ENCODE measurements at regions not wholly inside any gene's neighbourhood (a gene's known extent, or its start where the extent isn't known, plus 50 kb on each side); places are given as distances from the start of the nearest gene placed in this dataset.

DNA sequence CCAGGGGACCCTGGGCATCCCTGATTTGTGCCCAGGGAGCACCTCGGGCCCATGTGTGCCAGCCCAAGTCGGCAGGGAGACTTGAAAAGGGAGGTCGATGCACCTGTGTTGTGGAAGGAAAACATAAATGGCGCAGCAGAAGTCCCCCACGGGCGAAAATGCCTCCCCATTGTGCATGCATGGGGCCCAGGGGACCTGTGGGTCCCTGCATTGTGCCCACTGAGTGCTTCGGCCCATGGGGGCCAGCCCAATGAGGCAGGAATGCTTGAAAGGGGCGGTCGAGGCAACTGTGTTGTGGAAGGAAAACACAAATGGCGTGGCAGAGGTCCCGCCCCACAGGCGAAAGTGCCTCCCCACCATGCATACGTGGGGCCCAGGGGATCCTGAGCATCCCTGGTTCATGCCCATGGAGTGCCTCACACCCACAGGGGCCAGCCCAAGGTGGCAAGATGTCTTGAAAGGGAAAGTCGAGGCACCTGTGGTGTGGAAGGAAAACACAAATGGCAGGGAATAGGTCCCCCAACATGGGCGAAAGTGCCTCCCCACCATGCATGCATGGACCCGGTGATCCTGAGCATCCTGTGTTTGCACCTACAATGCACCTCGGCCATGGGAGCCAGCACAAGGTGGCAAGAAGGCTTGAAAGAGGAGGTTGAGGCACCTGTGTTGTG, 368.0 kb downstream of the ALG10 start:
- in situ Hi-C loops (cut with MboI; ENCODE audit: low sequenced_read_pairs, unreplicated experiment): no loop called here
- DNase-seq (ENCODE audit: low spot score): no peak
- TF ChIP-seq, protein P1, sequence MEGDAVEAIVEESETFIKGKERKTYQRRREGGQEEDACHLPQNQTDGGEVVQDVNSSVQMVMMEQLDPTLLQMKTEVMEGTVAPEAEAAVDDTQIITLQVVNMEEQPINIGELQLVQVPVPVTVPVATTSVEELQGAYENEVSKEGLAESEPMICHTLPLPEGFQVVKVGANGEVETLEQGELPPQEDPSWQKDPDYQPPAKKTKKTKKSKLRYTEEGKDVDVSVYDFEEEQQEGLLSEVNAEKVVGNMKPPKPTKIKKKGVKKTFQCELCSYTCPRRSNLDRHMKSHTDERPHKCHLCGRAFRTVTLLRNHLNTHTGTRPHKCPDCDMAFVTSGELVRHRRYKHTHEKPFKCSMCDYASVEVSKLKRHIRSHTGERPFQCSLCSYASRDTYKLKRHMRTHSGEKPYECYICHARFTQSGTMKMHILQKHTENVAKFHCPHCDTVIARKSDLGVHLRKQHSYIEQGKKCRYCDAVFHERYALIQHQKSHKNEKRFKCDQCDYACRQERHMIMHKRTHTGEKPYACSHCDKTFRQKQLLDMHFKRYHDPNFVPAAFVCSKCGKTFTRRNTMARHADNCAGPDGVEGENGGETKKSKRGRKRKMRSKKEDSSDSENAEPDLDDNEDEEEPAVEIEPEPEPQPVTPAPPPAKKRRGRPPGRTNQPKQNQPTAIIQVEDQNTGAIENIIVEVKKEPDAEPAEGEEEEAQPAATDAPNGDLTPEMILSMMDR (IDR thresholded peaks at IDR 0.05; ENCODE audit: borderline replicate concordance, control extremely low read depth, extremely low read depth, insufficient read depth, missing control alignments): no peak

DNA sequence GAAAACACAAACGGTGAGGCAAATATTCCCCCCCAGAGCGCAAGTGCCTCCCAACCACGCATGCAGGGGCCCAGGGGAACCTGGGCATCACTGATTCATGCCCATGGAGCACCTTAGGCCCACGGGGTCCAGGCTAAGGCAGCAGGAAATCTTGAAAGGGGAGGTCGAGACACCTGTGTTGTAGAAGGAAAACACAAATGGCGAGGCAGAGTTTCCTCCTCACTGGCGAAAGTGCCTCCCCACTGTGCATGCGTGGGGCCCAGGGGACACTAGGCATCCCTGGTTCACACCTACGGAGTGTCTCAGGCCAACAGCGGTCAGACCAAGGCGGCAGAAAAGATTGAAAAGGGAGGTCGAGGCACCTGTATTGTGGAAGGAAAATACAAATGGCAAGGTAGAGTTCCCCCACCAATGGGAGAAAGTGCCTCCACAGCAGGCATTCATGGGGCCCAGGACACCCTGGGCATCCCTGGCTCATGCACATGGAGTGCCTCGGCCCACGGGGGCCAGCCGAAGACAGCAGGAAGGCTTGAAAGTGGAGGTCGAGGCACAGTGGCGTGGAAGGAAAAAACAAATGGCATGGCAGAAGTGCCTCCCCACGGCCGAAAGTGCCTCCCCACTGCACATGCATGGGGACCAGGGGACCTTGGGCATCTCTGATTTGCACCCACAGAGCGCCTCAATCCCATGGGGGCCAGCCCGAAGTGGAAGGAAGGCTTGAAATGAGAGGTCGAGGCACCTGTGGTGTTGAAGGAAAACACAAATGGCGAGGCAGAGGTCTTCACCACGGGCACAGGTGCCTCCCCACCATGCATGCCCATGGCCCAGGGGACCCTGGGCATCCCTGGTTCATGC, 368.8 kb downstream of the ALG10 start:
- DNase-seq (ENCODE audit: low spot score): no peak
- in situ Hi-C loops (cut with MboI; ENCODE audit: low sequenced_read_pairs, unreplicated experiment): no loop called here
- TF ChIP-seq, protein P1 (IDR thresholded peaks at IDR 0.05; ENCODE audit: borderline replicate concordance, control extremely low read depth, extremely low read depth, insufficient read depth, missing control alignments): no peak

DNA sequence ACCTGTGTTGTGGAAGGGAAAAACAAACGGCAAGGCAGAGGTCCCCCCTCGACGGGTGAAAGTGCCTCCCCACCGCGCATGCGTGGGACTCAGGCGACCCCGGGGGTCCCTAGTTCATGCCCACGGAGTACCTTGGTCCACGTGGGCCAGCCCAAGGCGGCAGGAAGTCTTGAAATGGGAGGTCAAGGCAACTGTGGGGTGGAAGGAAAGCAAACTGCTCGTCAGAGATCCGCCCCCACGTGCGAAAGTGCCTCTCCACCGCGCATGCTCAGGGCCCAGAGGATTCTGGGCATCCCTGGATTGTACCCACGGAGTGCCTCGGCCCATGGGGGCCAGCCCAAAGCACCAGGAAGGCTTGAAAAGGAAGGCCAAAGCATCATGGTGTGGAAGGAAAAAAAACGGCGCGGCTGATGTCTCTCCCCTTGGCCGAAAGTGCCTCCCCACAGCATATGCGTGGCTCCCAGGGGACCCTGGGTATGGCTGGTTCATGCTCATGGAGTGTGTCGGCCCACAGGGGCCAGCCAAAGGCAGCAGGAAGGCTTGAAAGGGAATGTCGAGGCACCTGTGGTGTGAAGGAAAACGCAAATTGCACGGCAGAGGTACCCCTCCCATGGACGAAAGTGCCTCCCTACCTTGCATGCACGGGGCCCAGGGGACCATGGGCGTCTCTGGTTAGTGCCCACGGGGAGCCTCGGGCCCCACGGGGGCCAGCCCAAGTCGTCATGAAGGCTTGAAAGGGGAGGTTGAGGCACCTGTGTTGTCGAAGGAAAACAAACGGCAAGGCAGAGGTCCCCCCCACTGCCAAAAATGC, 369.7 kb downstream of the ALG10 start:
- peak; percentile 12 for DNase-seq (ENCODE audit: low spot score)
- TF ChIP-seq, protein P1 (IDR thresholded peaks at IDR 0.05; ENCODE audit: borderline replicate concordance, control extremely low read depth, extremely low read depth, insufficient read depth, missing control alignments): no peak
- in situ Hi-C loops (cut with MboI; ENCODE audit: low sequenced_read_pairs, unreplicated experiment): no loop called here

DNA sequence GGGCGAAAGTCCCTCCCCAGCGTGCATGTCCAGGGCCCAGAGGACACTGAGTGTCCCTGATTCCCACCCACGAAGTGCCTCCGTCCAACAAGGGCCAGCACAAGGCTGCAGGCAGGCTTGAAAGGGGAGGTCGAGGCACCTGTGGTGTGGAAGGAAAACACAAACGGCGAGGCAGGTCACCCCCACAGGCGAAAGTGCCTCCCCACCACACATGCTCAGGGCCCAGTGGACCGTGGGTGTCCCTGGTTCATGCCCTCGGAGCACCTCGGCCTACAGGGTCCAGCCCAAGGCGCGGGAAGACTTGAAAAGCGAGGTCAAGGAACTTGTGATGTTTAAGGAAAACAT, 370.4 kb downstream of the ALG10 start:
- no peak for DNase-seq (ENCODE audit: low spot score)
- in situ Hi-C loops (cut with MboI; ENCODE audit: low sequenced_read_pairs, unreplicated experiment): no loop called here
- TF ChIP-seq, protein P1 (IDR thresholded peaks at IDR 0.05; ENCODE audit: borderline replicate concordance, control extremely low read depth, extremely low read depth, insufficient read depth, missing control alignments): no peak

DNA sequence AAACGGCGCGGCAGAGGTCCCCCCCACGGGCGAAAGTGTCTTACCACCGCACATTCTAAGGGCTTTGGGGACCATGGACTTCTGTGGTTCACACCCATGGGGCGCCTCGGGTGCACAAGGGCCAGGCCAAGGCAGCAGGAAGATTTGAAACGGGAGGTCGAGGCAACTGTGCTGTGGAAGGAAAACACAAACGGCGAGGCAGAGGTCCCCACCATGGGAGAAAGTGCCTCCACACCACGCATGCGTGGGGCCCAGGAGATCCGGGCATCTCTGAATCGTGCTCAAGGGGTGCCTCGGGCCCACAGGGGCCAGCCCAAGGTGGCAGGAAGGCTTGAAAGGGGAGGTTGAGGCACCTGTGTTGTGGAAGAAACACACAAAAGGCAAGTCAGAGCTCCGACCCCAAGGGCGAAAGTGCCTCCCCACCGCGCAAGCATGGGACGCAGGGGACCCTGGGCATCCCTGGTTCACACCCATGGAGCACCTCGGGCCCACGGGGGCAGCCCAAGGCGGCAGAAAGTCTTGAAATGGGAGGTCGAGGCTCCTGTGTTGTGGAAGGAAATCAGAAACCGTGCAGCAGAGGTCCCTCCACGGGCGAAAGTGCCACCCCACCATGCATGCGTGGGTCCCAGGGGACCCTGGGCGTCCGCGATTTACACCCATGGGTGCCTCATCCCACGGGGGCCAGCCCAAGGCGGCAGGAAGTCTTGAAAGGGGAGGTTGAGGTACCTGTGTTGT, 371.0 kb downstream of the ALG10 start:
- in situ Hi-C loops (cut with MboI; ENCODE audit: low sequenced_read_pairs, unreplicated experiment): no loop called here
- peak; percentile 14 for DNase-seq (ENCODE audit: low spot score)
- TF ChIP-seq, protein P1 (IDR thresholded peaks at IDR 0.05; ENCODE audit: borderline replicate concordance, control extremely low read depth, extremely low read depth, insufficient read depth, missing control alignments): no peak

DNA sequence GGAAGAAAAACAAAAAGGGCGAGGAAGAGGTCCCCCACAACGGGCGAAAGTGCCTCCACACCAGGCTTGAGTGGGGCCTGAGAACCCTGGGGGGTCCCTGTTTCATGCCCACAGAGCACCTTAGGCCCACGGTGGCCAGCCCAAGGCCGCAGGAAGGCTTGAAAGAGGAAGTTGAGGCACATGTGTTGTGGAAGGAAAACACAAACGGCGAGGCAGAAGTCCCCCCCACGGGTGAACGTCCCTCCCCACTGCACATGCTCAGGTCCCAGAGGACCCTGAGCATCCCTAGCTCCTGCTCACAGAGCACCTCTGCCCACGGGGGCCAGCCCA, 371.5 kb downstream of the ALG10 start:
- TF ChIP-seq, protein P1 (IDR thresholded peaks at IDR 0.05; ENCODE audit: borderline replicate concordance, control extremely low read depth, extremely low read depth, insufficient read depth, missing control alignments): no peak
- in situ Hi-C loops (cut with MboI; ENCODE audit: low sequenced_read_pairs, unreplicated experiment): no loop called here
- DNase-seq (ENCODE audit: low spot score): no peak
